HEK293T (cell line): ENCODE measurements at regions not wholly inside any gene's neighbourhood (a gene's known extent, or its start where the extent isn't known, plus 50 kb on each side); places are given as distances from the start of the nearest gene placed in this dataset.

Source experiments
- CTCF ChIA-PET: fragments of 350-600 bp; formaldehyde crosslinking; extraction: SDS; loops from one replicate; lab custom pipeline; 2021; ENCODE audit warnings: antibody characterized with exemption, inconsistent platforms; lab: Yijun Ruan, JAX
- POLR2A ChIA-PET: fragments of 350-600 bp; formaldehyde crosslinking; extraction: SDS; loops from one replicate; lab custom pipeline; 2020; ENCODE audit warnings: antibody characterized with exemption, inconsistent platforms; lab: Yijun Ruan, JAX
- DNase-seq: peaks from one replicate; pipeline ENCODE4 v3.0.0; 2012; ENCODE audit warnings: mixed read lengths; ENCODE audit errors: extremely low spot score
- ARNT ChIP-seq: fragments of 450-650 bp; IDR thresholded peaks from 2 replicates; pipeline ENCODE4 v1.6.1; 2017; ENCODE audit warnings: mild to moderate bottlenecking
- BHLHE40 ChIP-seq: fragments of 450-650 bp; IDR thresholded peaks from 2 replicates; pipeline ENCODE4 v1.6.1; 2016; ENCODE audit warnings: mild to moderate bottlenecking, moderate library complexity, borderline replicate concordance
- CTBP1 ChIP-seq: fragments of 450-650 bp; IDR thresholded peaks from 2 replicates; pipeline ENCODE4 v1.6.1; 2016; ENCODE audit warnings: borderline replicate concordance
- ELF4 ChIP-seq: fragments of 450-650 bp; IDR thresholded peaks from 2 replicates; pipeline ENCODE4 v1.6.1; 2017; ENCODE audit warnings: antibody characterized with exemption
- FOXA1 ChIP-seq: fragments of 450-650 bp; IDR thresholded peaks from 2 replicates; pipeline ENCODE4 v1.6.1; 2016; ENCODE audit warnings: mild to moderate bottlenecking
- FOXK2 ChIP-seq: fragments of 450-650 bp; IDR thresholded peaks from 2 replicates; pipeline ENCODE4 v1.6.1; 2016; ENCODE audit warnings: mild to moderate bottlenecking
- FOXM1 ChIP-seq: fragments of 450-650 bp; IDR thresholded peaks from 2 replicates; pipeline ENCODE4 v1.6.1; 2017; ENCODE audit warnings: mild to moderate bottlenecking, borderline replicate concordance
- HDGF ChIP-seq: fragments of 450-650 bp; IDR thresholded peaks from 2 replicates; pipeline ENCODE4 v1.6.1; 2017; ENCODE audit warnings: antibody characterized with exemption, borderline replicate concordance
- L3MBTL2 ChIP-seq: fragments of 450-650 bp; conservative IDR thresholded peaks from 2 replicates; pipeline ENCODE4 v1.6.1; 2016; ENCODE audit warnings: mild to moderate bottlenecking
- LEF1 ChIP-seq: fragments of 450-650 bp; IDR thresholded peaks from 2 replicates; pipeline ENCODE4 v1.6.1; 2017; ENCODE audit warnings: mild to moderate bottlenecking, borderline replicate concordance
- NFRKB ChIP-seq: fragments of 450-650 bp; IDR thresholded peaks from 2 replicates; pipeline ENCODE4 v1.6.1; 2016; ENCODE audit warnings: mild to moderate bottlenecking, moderate library complexity
- SP1 ChIP-seq: fragments of 450-650 bp; IDR thresholded peaks from 2 replicates; pipeline ENCODE4 v1.6.1; 2017
- SUZ12 ChIP-seq: fragments of 450-650 bp; IDR thresholded peaks from 2 replicates; pipeline ENCODE4 v1.6.1; 2016; ENCODE audit warnings: mild to moderate bottlenecking
- TARDBP ChIP-seq: fragments of 450-650 bp; IDR thresholded peaks from 2 replicates; pipeline ENCODE4 v1.6.1; 2016
- ZNF384 ChIP-seq: fragments of 450-650 bp; IDR thresholded peaks from 2 replicates; pipeline ENCODE4 v1.6.1; 2016
- TF ChIP-seq, protein P1 (sequence below): fragments of 450-650 bp; IDR thresholded peaks from 2 replicates; pipeline ENCODE4 v1.6.1; 2016

DNA sequence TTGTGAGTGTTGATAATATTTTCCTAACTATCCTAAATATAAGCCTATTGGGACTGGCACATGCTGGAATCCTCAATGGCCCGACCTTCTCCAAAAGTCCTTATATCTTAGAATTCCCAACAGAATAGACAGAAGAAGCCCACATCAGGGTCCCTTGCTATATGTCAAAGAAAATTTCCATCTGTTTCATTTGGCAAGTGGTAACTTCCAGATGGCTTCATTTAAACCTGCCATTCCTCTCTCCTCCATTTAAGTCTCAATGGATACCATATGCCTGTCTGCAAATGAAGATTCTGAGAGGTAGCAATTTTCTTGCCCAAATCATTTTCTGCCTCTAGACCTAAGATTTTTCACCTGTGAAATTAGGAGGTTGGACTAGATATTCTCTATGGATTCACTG lies 73.1 kb upstream of the KCNA4 start:
- TF ChIP-seq BHLHE40 (no peak), SUZ12 (no peak), FOXM1 (no peak), LEF1 (no peak), ZNF384 (no peak), NFRKB (no peak), HDGF (no peak), FOXK2 (no peak), TARDBP (no peak), ELF4 (no peak), ARNT (no peak), FOXA1 (no peak), CTBP1 (no peak), L3MBTL2 (no peak), SP1 (no peak)
- TF ChIP-seq, protein P1, sequence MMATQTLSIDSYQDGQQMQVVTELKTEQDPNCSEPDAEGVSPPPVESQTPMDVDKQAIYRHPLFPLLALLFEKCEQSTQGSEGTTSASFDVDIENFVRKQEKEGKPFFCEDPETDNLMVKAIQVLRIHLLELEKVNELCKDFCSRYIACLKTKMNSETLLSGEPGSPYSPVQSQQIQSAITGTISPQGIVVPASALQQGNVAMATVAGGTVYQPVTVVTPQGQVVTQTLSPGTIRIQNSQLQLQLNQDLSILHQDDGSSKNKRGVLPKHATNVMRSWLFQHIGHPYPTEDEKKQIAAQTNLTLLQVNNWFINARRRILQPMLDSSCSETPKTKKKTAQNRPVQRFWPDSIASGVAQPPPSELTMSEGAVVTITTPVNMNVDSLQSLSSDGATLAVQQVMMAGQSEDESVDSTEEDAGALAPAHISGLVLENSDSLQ, result no peak

DNA sequence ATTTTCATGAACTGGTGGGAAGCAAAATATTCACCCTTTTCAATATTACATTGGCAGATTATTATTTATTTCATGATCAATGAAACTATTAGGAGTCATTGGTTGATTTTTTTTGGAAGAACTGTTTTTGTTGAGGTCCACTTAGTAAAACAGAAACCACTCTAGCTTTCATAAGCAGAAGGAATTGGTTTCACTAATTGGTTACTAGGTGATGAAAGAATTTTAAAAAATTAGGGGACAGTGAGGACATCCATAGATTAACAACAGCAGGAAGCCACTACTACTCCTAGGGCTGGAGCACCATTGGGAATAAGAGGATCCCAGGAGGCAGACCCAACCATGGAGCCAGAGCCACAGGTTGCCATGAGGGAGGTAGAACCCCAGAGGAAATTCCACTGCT lies 74.4 kb upstream of the KCNA4 start:
- POLR2A ChIA-PET, result no interaction called here
- CTCF ChIA-PET, result no interaction called here
- no peak for DNase-seq
- TF ChIP-seq FOXM1 (no peak), LEF1 (no peak), ZNF384 (no peak), BHLHE40 (no peak), NFRKB (no peak), HDGF (no peak), L3MBTL2 (no peak), FOXK2 (no peak), CTBP1 (no peak), FOXA1 (no peak), SUZ12 (no peak), TARDBP (no peak), SP1 (no peak), ELF4 (no peak), ARNT (no peak)
- TF ChIP-seq, protein P1, result no peak

More for the DNA sequence above, 73.1 kb upstream of the KCNA4 start:
- DNase-seq, result no peak
- ChIA-PET POLR2A (no interaction called here), CTCF (no interaction called here)

DNA sequence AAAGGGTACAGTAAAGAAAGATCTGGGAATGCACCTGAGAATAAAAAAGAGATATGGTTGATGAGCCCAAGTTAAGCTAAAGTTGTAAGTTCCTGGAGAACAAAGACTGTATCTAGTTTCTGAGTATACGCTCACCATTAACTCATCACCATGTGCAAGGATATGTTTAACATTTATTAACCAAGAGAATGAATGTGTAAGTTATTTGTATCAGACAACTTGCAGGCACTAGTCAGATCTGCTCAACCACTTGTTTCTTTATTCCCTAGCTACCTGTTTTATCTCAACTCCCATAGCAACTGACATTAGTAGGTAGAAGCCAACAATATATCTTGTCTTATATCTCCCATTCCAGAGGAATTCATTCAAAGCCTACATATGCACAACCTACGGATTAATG lies 74.9 kb upstream of the KCNA4 start:
- ChIA-PET POLR2A (no interaction called here), CTCF (no interaction called here)
- no peak for TF ChIP-seq BHLHE40
- TF ChIP-seq, protein P1, result no peak
- TF ChIP-seq SUZ12, result no peak
- TF ChIP-seq FOXM1, result no peak
- TF ChIP-seq ARNT, result no peak
- no peak for TF ChIP-seq LEF1
- TF ChIP-seq ELF4, result no peak
- no peak for TF ChIP-seq TARDBP
- no peak for TF ChIP-seq NFRKB
- TF ChIP-seq FOXA1, result no peak
- no peak for TF ChIP-seq FOXK2
- DNase-seq, result no peak

- ChIA-PET CTCF (no interaction called here), POLR2A (no interaction called here)
- DNase-seq, result no peak
- TF ChIP-seq TARDBP (no peak), FOXK2 (no peak), NFRKB (no peak), CTBP1 (no peak), BHLHE40 (no peak), ZNF384 (no peak), FOXM1 (no peak), LEF1 (no peak), SUZ12 (no peak), SP1 (no peak), L3MBTL2 (no peak), HDGF (no peak), ELF4 (no peak), FOXA1 (no peak), ARNT (no peak)
- TF ChIP-seq, protein P1, result no peak
Observed at GRCh38 chr11:30092518-30092917, 75.7 kb upstream of the KCNA4 start.

DNA sequence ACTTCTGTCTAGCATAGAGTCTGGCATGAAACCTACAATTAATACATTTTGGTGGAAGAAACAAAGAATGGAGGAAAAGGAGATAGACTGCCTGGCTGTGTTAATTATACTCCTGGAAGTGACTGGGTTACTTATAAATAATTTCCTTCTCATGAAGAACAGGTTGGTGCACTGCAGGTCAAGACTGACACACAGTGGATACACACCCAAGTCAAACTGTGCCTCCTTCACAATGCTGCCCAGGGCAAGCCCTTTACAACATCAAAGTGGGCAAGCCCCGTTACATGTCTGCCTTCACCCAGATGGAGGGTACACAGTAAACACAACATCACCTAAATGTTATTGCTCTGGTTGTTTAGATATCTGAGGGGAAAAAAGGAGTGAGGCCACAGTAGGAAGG lies 83.7 kb upstream of the KCNA4 start:
- ChIA-PET POLR2A (no interaction called here), CTCF (no interaction called here)
- TF ChIP-seq SP1 (no peak), LEF1 (no peak), FOXA1 (no peak), ELF4 (no peak), CTBP1 (no peak), BHLHE40 (no peak), NFRKB (no peak), HDGF (no peak), SUZ12 (no peak), FOXM1 (no peak), TARDBP (no peak), L3MBTL2 (no peak), ARNT (no peak), ZNF384 (no peak), FOXK2 (no peak)
- TF ChIP-seq, protein P1, result no peak
- DNase-seq, result no peak
